IMR-90 (cell line): ENCODE measurements at regions not wholly inside any gene's neighbourhood (a gene's known extent, or its start where the extent isn't known, plus 50 kb on each side); places are given as distances from the start of the nearest gene placed in this dataset.

Source experiments
- ATAC-seq: fragments of 200-7000 bp; cut with Tn5 transposase; 2 replicates; pipeline ENCODE4 v1.9.1; 2020; ENCODE audit warnings: low read depth, mild to moderate bottlenecking, moderate library complexity
- BruUV-seq: library from RNA; stranded (reverse); fragments of 400-500 nt; replicated peaks from 2 replicates; lab custom pipeline; 2021; lab: Mats Ljungman, UMichigan
- CTCF ChIA-PET: fragments of 300-600 bp; formaldehyde crosslinking; extraction: SDS; loops from one replicate; lab custom pipeline; 2021; ENCODE audit warnings: antibody characterized with exemption; lab: Yijun Ruan, JAX
- POLR2A ChIA-PET: fragments of 300-600 bp; sonication (Branson Sonifier 250); formaldehyde crosslinking; loops from one replicate; lab custom pipeline; 2022; ENCODE audit warnings: antibody characterized with exemption; ENCODE audit not compliant: unreplicated experiment; lab: Charles Lee
- DNase-seq: peaks from one replicate; pipeline ENCODE4 v3.0.0; 2013
- H2AFZ ChIP-seq: replicated peaks from 2 replicates; pipeline ENCODE3; 2013; ENCODE audit warnings: low read length, mild to moderate bottlenecking; ENCODE audit not compliant: poor library complexity
- H2AK5ac ChIP-seq: 2 replicates; pipeline ENCODE4 v1.6.1; 2013; ENCODE audit warnings: low read depth, low read length, inconsistent platforms
- H2AK9ac ChIP-seq: replicated peaks from 2 replicates; pipeline ENCODE3; 2013; ENCODE audit warnings: mild to moderate bottlenecking, low read depth, low read length, moderate library complexity; ENCODE audit not compliant: poor library complexity
- H2BK120ac ChIP-seq: 2 replicates; pipeline ENCODE4 v1.6.1; 2013; ENCODE audit warnings: low read depth, low read length, inconsistent platforms
- H2BK15ac ChIP-seq: 3 replicates; pipeline ENCODE4 v1.6.1; 2013; ENCODE audit warnings: low read depth, low read length, inconsistent platforms
- H2BK20ac ChIP-seq: 2 replicates; pipeline ENCODE4 v1.6.1; 2013; ENCODE audit warnings: low read depth, mild to moderate bottlenecking, inconsistent platforms, low read length, moderate library complexity
- H2BK5ac ChIP-seq: 2 replicates; pipeline ENCODE4 v1.6.1; 2013; ENCODE audit warnings: mild to moderate bottlenecking, low read depth, low read length, inconsistent platforms; ENCODE audit not compliant: poor library complexity, severe bottlenecking
- H3K14ac ChIP-seq: replicated peaks from 2 replicates; pipeline ENCODE4 v1.6.1; 2013; ENCODE audit warnings: low read depth, low read length, inconsistent platforms
- H3K18ac ChIP-seq: 2 replicates; pipeline ENCODE4 v1.6.1; 2013; ENCODE audit warnings: low read depth, low read length, control low read depth
- H3K23ac ChIP-seq: 2 replicates; pipeline ENCODE4 v1.6.1; 2013; ENCODE audit warnings: low read depth, low read length, inconsistent platforms
- H3K27ac ChIP-seq: 2 replicates; pipeline ENCODE4 v1.5.1; 2013; ENCODE audit warnings: mild to moderate bottlenecking, control low read depth, low read length; ENCODE audit not compliant: insufficient read depth
- H3K27me3 ChIP-seq: 2 replicates; pipeline ENCODE4 v1.6.1; 2013; ENCODE audit warnings: low read length; ENCODE audit not compliant: control insufficient read depth, insufficient read depth
- H3K36me3 ChIP-seq: 2 replicates; pipeline ENCODE4 v1.6.1; 2013; ENCODE audit warnings: low read length, mixed read lengths; ENCODE audit not compliant: control insufficient read depth, insufficient read depth
- H3K4ac ChIP-seq: 2 replicates; pipeline ENCODE4 v1.6.1; 2013; ENCODE audit warnings: low read depth, low read length, inconsistent platforms
- H3K4me1 ChIP-seq: 2 replicates; pipeline ENCODE4 v1.6.1; 2013; ENCODE audit warnings: low read length, mixed read lengths; ENCODE audit not compliant: control insufficient read depth, insufficient read depth
- H3K4me2 ChIP-seq: 2 replicates; pipeline ENCODE4 v1.6.1; 2013; ENCODE audit warnings: low read depth, mild to moderate bottlenecking, control low read depth, low read length, moderate library complexity
- H3K4me3 ChIP-seq: 2 replicates; pipeline ENCODE4 v1.5.1; 2013; ENCODE audit warnings: low read depth, mild to moderate bottlenecking, control low read depth, low read length, moderate library complexity; ENCODE audit not compliant: insufficient read depth
- H3K56ac ChIP-seq: 2 replicates; pipeline ENCODE4 v1.6.1; 2013; ENCODE audit warnings: low read length, inconsistent platforms; ENCODE audit not compliant: insufficient read depth; ENCODE audit errors: extremely low read depth
- H3K79me1 ChIP-seq, 2 experiments: 2 replicates each; pipeline ENCODE4 v1.6.1; 2013; ENCODE audit warnings: low read length in 2 of 2, inconsistent platforms in 1 of 2, low read depth in 1 of 2
- H3K9ac ChIP-seq: 2 replicates; pipeline ENCODE4 v1.6.1; 2013; ENCODE audit warnings: low read depth, low read length, control low read depth
- H3K9me1 ChIP-seq: 2 replicates; pipeline ENCODE4 v1.6.1; 2013; ENCODE audit warnings: low read length, inconsistent platforms; ENCODE audit not compliant: insufficient read depth
- H3K9me3 ChIP-seq: 2 replicates; pipeline ENCODE4 v1.6.1; 2013; ENCODE audit warnings: low read length; ENCODE audit not compliant: control insufficient read depth, insufficient read depth
- H4K20me1 ChIP-seq: 2 replicates; pipeline ENCODE4 v1.6.1; 2013; ENCODE audit warnings: low read length, inconsistent platforms; ENCODE audit not compliant: insufficient read depth
- H4K5ac ChIP-seq: 2 replicates; pipeline ENCODE4 v1.6.1; 2013; ENCODE audit warnings: mild to moderate bottlenecking, low read depth, low read length, control low read depth
- H4K8ac ChIP-seq, 2 experiments: 2 replicates each; pipeline ENCODE4 v1.6.1; 2013; ENCODE audit warnings: low read depth in 2 of 2, low read length in 2 of 2, control low read depth in 1 of 2, inconsistent platforms in 1 of 2
- H4K91ac ChIP-seq: 2 replicates; pipeline ENCODE4 v1.6.1; 2013; ENCODE audit warnings: low read depth, low read length, inconsistent platforms; ENCODE audit not compliant: insufficient read depth
- CEBPB ChIP-seq: IDR thresholded peaks from 2 replicates; pipeline ENCODE4 v1.6.1; 2012; ENCODE audit warnings: low read depth, low read length, improper control_type of control experiment
- CHD1 ChIP-seq: IDR thresholded peaks from 2 replicates; pipeline ENCODE4 v1.6.1; 2012; ENCODE audit warnings: low read depth, low read length, improper control_type of control experiment
- FOS ChIP-seq: fragments of 150-350 bp; IDR thresholded peaks from 2 replicates; pipeline ENCODE4 v1.6.1; 2016; ENCODE audit warnings: low read depth, low read length
- MAZ ChIP-seq: IDR thresholded peaks from 2 replicates; pipeline ENCODE4 v1.6.1; 2012; ENCODE audit warnings: low read depth, mild to moderate bottlenecking, low read length, improper control_type of control experiment, moderate library complexity, borderline replicate concordance
- MXI1 ChIP-seq: IDR thresholded peaks from 2 replicates; pipeline ENCODE4 v1.6.1; 2012; ENCODE audit warnings: low read depth, mild to moderate bottlenecking, low read length, moderate library complexity, borderline replicate concordance
- POLR2A ChIP-seq: IDR thresholded peaks from 2 replicates; pipeline ENCODE4 v1.6.1; 2012; ENCODE audit warnings: mild to moderate bottlenecking, low read depth, low read length
- RAD21 ChIP-seq: IDR thresholded peaks from 2 replicates; pipeline ENCODE4 v1.6.1; 2012; ENCODE audit warnings: low read length, improper control_type of control experiment
- RCOR1 ChIP-seq: IDR thresholded peaks from 2 replicates; pipeline ENCODE4 v1.6.1; 2012; ENCODE audit warnings: mild to moderate bottlenecking, low read length, improper control_type of control experiment; ENCODE audit not compliant: insufficient replicate concordance
- RFX5 ChIP-seq: IDR thresholded peaks from 2 replicates; pipeline ENCODE4 v1.8.0; 2012; ENCODE audit warnings: low read depth, mild to moderate bottlenecking, low read length, moderate library complexity
- WGBS, 2 experiments: methylation state at CpG; one replicate each; pipeline versions ENCODE4 v1.1.5 to v1.1.7; 2013; ENCODE audit warnings: missing lambda C conversion rate in 2 of 2; ENCODE audit not compliant: insufficient read length in 1 of 2; ENCODE audit errors: extremely low coverage in 2 of 2; 5-methylcytosine and 5-hydroxymethylcytosine counted together
- dilution Hi-C: fragments of 300-500 bp; cut with HindIII; formaldehyde crosslinking; loops from one replicate; pipeline ENCODE4 v1.14.3; 2018; ENCODE audit warnings: low sequenced_read_pairs; ENCODE audit not compliant: unreplicated experiment
- in situ Hi-C: fragments of 300-500 bp; cut with MboI; formaldehyde crosslinking; loops from 3 replicates; pipeline ENCODE4 v1.14.3; 2019; ENCODE audit warnings: low sequenced_read_pairs, inconsistent platforms, mixed read lengths
- intact Hi-C: fragments of 100-400 bp; cut with micrococcal nuclease; formaldehyde crosslinking; loops from 2 replicates; pipeline ENCODE4 v1.10.0; 2022
- TF ChIP-seq, protein P1 (sequence below): fragments of 150-350 bp; IDR thresholded peaks from 2 replicates; pipeline ENCODE4 v1.6.1; 2017; ENCODE audit warnings: mild to moderate bottlenecking, antibody characterized with exemption, low read length, low read depth
- TF ChIP-seq, protein P2 (sequence below): conservative IDR thresholded peaks from 2 replicates; pipeline ENCODE4 v1.5.1; 2012; ENCODE audit warnings: mild to moderate bottlenecking, low read depth, low read length, improper control_type of control experiment
- TF ChIP-seq, protein P3 (sequence below): fragments of 150-350 bp; IDR thresholded peaks from 2 replicates; pipeline ENCODE4 v1.6.1; 2016; ENCODE audit warnings: low read depth, mild to moderate bottlenecking, low read length, moderate library complexity, borderline replicate concordance

DNA sequence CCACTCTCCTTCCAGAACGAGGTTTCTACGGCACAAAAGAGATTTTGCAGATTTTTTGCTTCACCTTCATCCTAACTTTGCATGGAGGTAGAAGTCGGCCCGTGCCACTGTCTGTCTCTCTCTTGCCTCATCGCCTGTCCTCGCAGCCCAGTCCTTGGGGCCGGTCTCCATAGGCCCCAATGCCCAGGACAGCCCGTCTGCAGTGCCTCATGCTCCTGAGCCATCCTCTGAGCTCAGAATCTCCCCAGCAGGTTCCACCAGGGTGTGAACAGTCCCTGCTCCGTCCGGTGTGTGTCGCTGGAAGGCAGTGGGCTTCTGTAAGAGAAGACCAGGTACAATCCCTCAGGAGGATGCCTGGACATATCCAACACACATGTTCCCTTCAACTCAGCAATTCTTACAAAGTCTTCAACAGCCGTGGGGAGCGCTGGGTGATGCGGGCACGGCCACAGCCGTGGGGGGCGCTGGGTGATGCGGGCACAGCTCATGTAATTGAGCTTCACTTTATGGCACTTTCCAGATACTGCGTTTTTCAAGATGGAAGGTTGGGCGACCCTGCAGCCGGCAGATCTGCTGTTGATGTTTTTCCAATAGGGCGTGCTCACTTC lies 231.9 kb downstream of the DLL1 start:
- Histone ChIP-seq H2AK5ac (no peak overlapping the region), H2AK9ac (no peak overlapping the region), H4K20me1 (no peaks in the 10 kb centered on the region), H4K91ac (no peak overlapping the region), H2BK20ac (no peak overlapping the region), H2BK120ac (no peak overlapping the region), H3K9me1 (no peaks in the 10 kb centered on the region), H3K9me3 (peaks cover 34% of the 10 kb centered on the region), H3K4me3 (no peak overlapping the region), H3K27ac (no peak overlapping the region), H2BK5ac (no peak overlapping the region), H3K36me3 (no peaks in the 10 kb centered on the region), H3K4me2 (no peak overlapping the region), H3K23ac (no peak overlapping the region), H3K4me1 (no peaks in the 10 kb centered on the region), H3K79me1 (no peaks in the 10 kb centered on the region), H4K8ac (no peak overlapping the region), H3K27me3 (no peaks in the 10 kb centered on the region), H3K4ac (no peak overlapping the region), H4K5ac (no peak overlapping the region), H2AFZ (no peak overlapping the region), H2BK15ac (no peak overlapping the region), H3K9ac (no peak overlapping the region), H3K56ac (no peak overlapping the region), H3K18ac (no peak overlapping the region), H3K14ac (no peak overlapping the region)
- DNase-seq (no peak), ATAC-seq (no peak)
- CTCF ChIA-PET, result no interaction called here
- dilution Hi-C loops (no loop called here), intact Hi-C loops (no loop called here), in situ Hi-C loops (no loop called here)
- POLR2A ChIA-PET, result no interaction called here
- TF ChIP-seq RAD21 (no peak), CEBPB (no peak), FOS (no peak), MXI1 (no peak), RCOR1 (no peak), POLR2A (no peak), CHD1 (no peak), MAZ (no peak), RFX5 (no peak)
- TF ChIP-seq, protein P1, sequence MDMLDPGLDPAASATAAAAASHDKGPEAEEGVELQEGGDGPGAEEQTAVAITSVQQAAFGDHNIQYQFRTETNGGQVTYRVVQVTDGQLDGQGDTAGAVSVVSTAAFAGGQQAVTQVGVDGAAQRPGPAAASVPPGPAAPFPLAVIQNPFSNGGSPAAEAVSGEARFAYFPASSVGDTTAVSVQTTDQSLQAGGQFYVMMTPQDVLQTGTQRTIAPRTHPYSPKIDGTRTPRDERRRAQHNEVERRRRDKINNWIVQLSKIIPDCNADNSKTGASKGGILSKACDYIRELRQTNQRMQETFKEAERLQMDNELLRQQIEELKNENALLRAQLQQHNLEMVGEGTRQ, result no peak
- TF ChIP-seq, protein P2, sequence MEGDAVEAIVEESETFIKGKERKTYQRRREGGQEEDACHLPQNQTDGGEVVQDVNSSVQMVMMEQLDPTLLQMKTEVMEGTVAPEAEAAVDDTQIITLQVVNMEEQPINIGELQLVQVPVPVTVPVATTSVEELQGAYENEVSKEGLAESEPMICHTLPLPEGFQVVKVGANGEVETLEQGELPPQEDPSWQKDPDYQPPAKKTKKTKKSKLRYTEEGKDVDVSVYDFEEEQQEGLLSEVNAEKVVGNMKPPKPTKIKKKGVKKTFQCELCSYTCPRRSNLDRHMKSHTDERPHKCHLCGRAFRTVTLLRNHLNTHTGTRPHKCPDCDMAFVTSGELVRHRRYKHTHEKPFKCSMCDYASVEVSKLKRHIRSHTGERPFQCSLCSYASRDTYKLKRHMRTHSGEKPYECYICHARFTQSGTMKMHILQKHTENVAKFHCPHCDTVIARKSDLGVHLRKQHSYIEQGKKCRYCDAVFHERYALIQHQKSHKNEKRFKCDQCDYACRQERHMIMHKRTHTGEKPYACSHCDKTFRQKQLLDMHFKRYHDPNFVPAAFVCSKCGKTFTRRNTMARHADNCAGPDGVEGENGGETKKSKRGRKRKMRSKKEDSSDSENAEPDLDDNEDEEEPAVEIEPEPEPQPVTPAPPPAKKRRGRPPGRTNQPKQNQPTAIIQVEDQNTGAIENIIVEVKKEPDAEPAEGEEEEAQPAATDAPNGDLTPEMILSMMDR, result no peak
- TF ChIP-seq, protein P3, sequence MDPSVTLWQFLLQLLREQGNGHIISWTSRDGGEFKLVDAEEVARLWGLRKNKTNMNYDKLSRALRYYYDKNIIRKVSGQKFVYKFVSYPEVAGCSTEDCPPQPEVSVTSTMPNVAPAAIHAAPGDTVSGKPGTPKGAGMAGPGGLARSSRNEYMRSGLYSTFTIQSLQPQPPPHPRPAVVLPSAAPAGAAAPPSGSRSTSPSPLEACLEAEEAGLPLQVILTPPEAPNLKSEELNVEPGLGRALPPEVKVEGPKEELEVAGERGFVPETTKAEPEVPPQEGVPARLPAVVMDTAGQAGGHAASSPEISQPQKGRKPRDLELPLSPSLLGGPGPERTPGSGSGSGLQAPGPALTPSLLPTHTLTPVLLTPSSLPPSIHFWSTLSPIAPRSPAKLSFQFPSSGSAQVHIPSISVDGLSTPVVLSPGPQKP, result no peak
- WGBS, 2 experiments, result 93% methylated on average over 10 of the region's 22 CpGs; no CpG with 5 or more reads in 1 of the 2 experiments
- BruUV-seq, result no TSS peak
